WTC11 (cell line): ENCODE measurements at regions not wholly inside any gene's neighbourhood (a gene's known extent, or its start where the extent isn't known, plus 50 kb on each side); places are given as distances from the start of the nearest gene placed in this dataset.

Experiments
- CBFB ChIP-seq: sonication (generic); formaldehyde crosslinking; IDR thresholded peaks from 2 replicates; pipeline ENCODE4 v1.8.1; 2022; ENCODE audit warnings: mild to moderate bottlenecking, low read depth, missing genetic modification reagents
- ESRRA ChIP-seq: sonication (generic); formaldehyde crosslinking; IDR thresholded peaks from 2 replicates; pipeline ENCODE4 v1.8.1; 2022; ENCODE audit warnings: mild to moderate bottlenecking, missing genetic modification reagents, borderline replicate concordance
- GABPB1 ChIP-seq: sonication (generic); formaldehyde crosslinking; IDR thresholded peaks from 2 replicates; pipeline ENCODE4 v1.8.1; 2023; ENCODE audit warnings: mild to moderate bottlenecking, missing genetic modification reagents
- RELA ChIP-seq: sonication (generic); formaldehyde crosslinking; IDR thresholded peaks from 2 replicates; pipeline ENCODE4 v1.8.1; 2022; ENCODE audit warnings: missing genetic modification reagents, mild to moderate bottlenecking, borderline replicate concordance
- TCF7 ChIP-seq: sonication (generic); formaldehyde crosslinking; IDR thresholded peaks from 2 replicates; pipeline ENCODE4 v1.8.0; 2022; ENCODE audit warnings: mild to moderate bottlenecking, low read depth, missing genetic modification reagents, moderate library complexity
- ZNF232 ChIP-seq: sonication (generic); formaldehyde crosslinking; IDR thresholded peaks from 2 replicates; pipeline ENCODE4 v1.8.0; 2022; ENCODE audit warnings: mild to moderate bottlenecking, missing genetic modification reagents
- ZNF263 ChIP-seq: sonication (generic); formaldehyde crosslinking; IDR thresholded peaks from 2 replicates; pipeline ENCODE4 v1.8.1; 2022; ENCODE audit warnings: low read depth, mild to moderate bottlenecking, moderate library complexity, missing genetic modification reagents
- TF ChIP-seq, protein P1 (sequence below): fragments of 200-600 bp; IDR thresholded peaks from 2 replicates; pipeline ENCODE4 v1.8.0; 2022; ENCODE audit warnings: antibody characterized with exemption
- TF ChIP-seq, protein P2 (sequence below): sonication (generic); formaldehyde crosslinking; IDR thresholded peaks from 2 replicates; pipeline ENCODE4 v1.8.1; 2023; ENCODE audit warnings: mild to moderate bottlenecking, missing genetic modification reagents
- TF ChIP-seq, protein P3 (sequence below): sonication (generic); formaldehyde crosslinking; IDR thresholded peaks from 2 replicates; pipeline ENCODE4 v1.8.1; 2022; ENCODE audit warnings: low read depth, missing genetic modification reagents, borderline replicate concordance
- TF ChIP-seq, protein P4 (sequence below): sonication (generic); formaldehyde crosslinking; IDR thresholded peaks from 2 replicates; pipeline ENCODE4 v1.8.0; 2022; ENCODE audit warnings: mild to moderate bottlenecking, missing genetic modification reagents
- TF ChIP-seq, protein P5 (sequence below): sonication (generic); formaldehyde crosslinking; IDR thresholded peaks from 2 replicates; pipeline ENCODE4 v1.8.1; 2023; ENCODE audit warnings: mild to moderate bottlenecking, missing genetic modification reagents, borderline replicate concordance

DNA sequence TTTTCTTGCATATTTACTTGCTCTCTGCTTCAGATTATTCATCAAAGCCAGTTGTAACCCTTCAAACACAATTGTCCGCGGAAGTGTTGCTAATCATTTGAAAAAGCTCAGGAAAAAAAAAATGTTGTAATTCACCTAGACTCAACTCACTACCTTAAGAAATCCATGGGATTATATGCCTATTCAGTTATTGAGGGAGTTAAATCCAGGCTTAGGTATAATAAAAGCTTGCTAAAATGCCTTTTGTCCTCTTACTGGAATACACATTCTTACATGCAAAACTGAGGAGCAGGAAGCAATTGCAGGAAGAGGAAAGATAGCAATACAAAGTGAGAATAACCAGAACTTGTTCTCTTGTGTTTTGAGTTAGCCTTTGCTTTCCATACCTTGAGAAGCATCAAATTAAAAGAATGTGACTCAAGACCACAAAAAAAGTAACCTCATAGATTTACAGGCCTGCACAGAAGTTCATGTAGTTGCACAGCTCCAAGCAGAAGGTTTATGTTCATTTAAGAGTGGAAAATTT is 91.4 kb upstream of the FAM241A start:
- TF ChIP-seq, protein P1, sequence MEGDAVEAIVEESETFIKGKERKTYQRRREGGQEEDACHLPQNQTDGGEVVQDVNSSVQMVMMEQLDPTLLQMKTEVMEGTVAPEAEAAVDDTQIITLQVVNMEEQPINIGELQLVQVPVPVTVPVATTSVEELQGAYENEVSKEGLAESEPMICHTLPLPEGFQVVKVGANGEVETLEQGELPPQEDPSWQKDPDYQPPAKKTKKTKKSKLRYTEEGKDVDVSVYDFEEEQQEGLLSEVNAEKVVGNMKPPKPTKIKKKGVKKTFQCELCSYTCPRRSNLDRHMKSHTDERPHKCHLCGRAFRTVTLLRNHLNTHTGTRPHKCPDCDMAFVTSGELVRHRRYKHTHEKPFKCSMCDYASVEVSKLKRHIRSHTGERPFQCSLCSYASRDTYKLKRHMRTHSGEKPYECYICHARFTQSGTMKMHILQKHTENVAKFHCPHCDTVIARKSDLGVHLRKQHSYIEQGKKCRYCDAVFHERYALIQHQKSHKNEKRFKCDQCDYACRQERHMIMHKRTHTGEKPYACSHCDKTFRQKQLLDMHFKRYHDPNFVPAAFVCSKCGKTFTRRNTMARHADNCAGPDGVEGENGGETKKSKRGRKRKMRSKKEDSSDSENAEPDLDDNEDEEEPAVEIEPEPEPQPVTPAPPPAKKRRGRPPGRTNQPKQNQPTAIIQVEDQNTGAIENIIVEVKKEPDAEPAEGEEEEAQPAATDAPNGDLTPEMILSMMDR = no peak
- TF ChIP-seq ESRRA (no peak), GABPB1 (CRISPR knock-in tag) (no peak), ZNF232 (CRISPR knock-in tag) (no peak), RELA (CRISPR knock-in tag) (no peak), ZNF263 (no peak), TCF7 (CRISPR knock-in tag) (no peak), CBFB (CRISPR knock-in tag) (no peak)
- TF ChIP-seq, protein P2, sequence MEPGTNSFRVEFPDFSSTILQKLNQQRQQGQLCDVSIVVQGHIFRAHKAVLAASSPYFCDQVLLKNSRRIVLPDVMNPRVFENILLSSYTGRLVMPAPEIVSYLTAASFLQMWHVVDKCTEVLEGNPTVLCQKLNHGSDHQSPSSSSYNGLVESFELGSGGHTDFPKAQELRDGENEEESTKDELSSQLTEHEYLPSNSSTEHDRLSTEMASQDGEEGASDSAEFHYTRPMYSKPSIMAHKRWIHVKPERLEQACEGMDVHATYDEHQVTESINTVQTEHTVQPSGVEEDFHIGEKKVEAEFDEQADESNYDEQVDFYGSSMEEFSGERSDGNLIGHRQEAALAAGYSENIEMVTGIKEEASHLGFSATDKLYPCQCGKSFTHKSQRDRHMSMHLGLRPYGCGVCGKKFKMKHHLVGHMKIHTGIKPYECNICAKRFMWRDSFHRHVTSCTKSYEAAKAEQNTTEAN (CRISPR knock-in tag) = no peak
- TF ChIP-seq, protein P3, sequence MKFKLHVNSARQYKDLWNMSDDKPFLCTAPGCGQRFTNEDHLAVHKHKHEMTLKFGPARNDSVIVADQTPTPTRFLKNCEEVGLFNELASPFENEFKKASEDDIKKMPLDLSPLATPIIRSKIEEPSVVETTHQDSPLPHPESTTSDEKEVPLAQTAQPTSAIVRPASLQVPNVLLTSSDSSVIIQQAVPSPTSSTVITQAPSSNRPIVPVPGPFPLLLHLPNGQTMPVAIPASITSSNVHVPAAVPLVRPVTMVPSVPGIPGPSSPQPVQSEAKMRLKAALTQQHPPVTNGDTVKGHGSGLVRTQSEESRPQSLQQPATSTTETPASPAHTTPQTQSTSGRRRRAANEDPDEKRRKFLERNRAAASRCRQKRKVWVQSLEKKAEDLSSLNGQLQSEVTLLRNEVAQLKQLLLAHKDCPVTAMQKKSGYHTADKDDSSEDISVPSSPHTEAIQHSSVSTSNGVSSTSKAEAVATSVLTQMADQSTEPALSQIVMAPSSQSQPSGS (CRISPR knock-in tag) = no peak
- TF ChIP-seq, protein P4, sequence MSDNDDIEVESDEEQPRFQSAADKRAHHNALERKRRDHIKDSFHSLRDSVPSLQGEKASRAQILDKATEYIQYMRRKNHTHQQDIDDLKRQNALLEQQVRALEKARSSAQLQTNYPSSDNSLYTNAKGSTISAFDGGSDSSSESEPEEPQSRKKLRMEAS (CRISPR knock-in tag) = no peak
- TF ChIP-seq, protein P5, sequence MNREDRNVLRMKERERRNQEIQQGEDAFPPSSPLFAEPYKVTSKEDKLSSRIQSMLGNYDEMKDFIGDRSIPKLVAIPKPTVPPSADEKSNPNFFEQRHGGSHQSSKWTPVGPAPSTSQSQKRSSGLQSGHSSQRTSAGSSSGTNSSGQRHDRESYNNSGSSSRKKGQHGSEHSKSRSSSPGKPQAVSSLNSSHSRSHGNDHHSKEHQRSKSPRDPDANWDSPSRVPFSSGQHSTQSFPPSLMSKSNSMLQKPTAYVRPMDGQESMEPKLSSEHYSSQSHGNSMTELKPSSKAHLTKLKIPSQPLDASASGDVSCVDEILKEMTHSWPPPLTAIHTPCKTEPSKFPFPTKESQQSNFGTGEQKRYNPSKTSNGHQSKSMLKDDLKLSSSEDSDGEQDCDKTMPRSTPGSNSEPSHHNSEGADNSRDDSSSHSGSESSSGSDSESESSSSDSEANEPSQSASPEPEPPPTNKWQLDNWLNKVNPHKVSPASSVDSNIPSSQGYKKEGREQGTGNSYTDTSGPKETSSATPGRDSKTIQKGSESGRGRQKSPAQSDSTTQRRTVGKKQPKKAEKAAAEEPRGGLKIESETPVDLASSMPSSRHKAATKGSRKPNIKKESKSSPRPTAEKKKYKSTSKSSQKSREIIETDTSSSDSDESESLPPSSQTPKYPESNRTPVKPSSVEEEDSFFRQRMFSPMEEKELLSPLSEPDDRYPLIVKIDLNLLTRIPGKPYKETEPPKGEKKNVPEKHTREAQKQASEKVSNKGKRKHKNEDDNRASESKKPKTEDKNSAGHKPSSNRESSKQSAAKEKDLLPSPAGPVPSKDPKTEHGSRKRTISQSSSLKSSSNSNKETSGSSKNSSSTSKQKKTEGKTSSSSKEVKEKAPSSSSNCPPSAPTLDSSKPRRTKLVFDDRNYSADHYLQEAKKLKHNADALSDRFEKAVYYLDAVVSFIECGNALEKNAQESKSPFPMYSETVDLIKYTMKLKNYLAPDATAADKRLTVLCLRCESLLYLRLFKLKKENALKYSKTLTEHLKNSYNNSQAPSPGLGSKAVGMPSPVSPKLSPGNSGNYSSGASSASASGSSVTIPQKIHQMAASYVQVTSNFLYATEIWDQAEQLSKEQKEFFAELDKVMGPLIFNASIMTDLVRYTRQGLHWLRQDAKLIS (CRISPR knock-in tag) = no peak
